Stimulated activated CD4-positive, alpha-beta T cell treated with anti-CD3 and anti-CD28 coated beads, Interleukin-4, amount 100 ng/mL, for 24 hours (primary cell): ENCODE measurements at regions not wholly inside any gene's neighbourhood (a gene's known extent, or its start where the extent isn't known, plus 50 kb on each side); places are given as distances from the start of the nearest gene placed in this dataset.
"Not testable (repeated sequence)": the region's sequence is repeated elsewhere in the genome, so short reads cannot be mapped to it uniquely, and the experiment has no call there.

Experiments used
- DNase-seq: peaks from one replicate; pipeline ENCODE4 v3.0.0-alpha.2; 2020

- DNase-seq, result no peak
These were observed 409.7 kb downstream of the GLUD2 start for GRCh38 chrX:121457096-121457495.

- no peak for DNase-seq
These were observed 432.0 kb downstream of the GLUD2 start for GRCh38 chrX:121479406-121479805.

DNA sequence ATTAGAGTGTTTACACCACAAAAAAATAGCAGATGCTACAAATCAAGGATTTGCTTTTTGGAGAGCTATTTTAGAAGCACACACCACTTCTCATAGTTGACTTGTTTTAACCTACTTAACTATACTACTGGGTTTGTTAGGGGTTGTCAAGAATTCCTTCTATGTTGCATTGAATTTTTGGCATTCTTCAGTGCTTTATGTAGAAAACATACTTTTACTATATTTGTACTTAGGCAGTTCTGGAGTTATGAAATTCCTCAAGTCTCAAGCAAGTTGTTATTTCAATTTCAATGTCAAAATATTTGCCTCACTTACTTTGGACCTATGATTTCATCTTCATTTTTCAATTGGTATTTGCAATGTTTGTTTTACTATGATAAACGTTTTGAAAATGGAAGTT is 449.6 kb downstream of the GLUD2 start:
- DNase-seq, result no peak

GRCh38 chrX:121504153-121504552 is 456.7 kb downstream of the GLUD2 start:
- no peak for DNase-seq

DNA sequence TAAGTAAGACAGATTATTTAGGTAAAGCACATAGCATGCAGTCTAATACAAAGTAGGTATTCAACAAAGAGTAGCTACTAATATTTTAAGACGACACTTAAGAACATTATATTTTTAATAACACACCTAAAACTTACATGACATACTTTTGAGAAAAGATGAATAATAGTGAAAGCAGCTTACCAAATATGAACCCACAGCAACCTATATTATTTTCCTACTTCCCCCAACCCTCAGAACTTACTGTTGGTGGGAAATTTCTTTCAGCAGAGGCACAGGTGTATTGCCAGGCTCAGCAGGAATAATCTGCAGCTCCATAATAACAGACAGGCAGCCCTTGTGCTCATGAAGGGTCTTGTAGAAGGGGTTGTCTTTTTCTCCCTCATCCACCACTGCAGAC is 498.9 kb downstream of the GLUD2 start:
- no peak for DNase-seq

GRCh38 chrX:121558886-121559285 is 511.5 kb downstream of the GLUD2 start:
- no peak for DNase-seq

DNA sequence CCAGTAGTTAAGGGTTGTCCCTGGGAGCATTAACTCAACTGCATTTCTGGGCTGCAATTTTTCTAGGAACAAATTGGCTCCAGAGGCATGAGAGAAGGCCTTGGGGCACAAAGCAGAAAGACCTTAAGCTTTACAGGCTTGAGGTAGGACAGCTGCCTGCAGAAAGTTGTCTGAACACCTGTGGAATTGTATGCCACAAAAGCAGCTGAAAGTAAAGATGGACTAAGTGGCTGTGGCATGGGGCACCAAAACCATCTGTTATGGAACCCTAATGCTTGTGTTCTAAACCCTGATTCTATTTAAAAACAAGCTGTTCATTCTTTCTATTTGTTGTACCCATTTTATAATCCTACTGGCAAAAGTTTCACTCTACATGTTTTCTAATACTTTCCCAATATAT is 515.2 kb downstream of the GLUD2 start:
- DNase-seq, result no peak

DNA sequence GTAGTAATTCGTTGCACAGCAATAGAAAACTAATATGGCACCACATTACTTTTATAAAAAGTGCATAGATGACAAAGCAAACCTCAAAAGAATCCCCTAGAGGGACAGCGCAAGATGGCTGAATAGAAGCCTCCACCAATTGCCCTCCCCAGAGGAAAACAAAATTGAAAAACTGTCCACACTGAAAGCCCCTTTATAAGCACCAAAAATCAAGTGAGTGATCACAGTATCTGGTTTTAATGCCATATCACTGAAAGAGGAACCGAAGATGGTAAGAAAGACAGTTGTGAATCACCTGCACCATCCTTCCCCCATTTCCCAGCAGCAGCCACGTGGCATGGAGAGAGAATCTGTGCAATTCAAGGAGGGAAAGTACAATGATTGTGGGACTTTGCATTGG is 522.2 kb downstream of the GLUD2 start:
- no peak for DNase-seq

DNA sequence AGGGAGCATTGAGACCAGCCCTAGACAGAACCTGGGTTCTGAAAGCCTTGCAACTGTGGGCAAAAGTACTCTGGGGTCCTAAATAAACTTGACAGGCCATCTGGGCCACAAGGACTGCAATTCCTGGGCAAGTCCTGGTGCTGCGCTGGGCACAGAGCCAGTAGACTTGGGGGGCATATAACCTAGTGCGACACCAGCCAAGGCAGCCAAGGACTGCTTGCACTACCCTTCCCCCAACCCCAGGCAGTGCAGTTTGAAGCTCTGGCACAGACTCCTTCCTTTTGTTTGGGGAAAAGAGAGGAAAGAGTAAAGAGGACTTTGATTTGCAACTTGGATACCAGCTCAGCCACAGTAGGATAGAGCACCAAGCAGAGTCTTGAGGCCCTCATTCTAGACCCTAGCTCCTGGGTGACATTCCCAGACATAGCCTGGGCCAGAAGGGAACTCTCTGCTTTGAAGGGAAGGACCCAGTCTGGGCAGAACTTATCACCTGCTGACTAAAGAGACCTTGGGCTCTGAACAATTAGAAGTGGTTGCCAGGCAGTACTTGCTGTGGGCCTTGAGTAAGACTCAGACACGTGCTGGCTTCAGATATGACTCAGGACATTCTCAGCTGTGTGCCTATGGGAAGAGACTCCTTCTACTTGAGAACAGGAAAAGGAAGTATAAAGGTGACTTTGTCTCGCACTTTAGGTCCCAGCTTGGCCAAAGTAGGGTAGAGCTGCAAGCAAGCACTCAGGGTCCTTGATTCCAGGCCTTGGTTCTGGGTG is 522.8 kb downstream of the GLUD2 start:
- no peak for DNase-seq

GRCh38 chrX:121571333-121571732 is 523.9 kb downstream of the GLUD2 start:
- no peak for DNase-seq

DNA sequence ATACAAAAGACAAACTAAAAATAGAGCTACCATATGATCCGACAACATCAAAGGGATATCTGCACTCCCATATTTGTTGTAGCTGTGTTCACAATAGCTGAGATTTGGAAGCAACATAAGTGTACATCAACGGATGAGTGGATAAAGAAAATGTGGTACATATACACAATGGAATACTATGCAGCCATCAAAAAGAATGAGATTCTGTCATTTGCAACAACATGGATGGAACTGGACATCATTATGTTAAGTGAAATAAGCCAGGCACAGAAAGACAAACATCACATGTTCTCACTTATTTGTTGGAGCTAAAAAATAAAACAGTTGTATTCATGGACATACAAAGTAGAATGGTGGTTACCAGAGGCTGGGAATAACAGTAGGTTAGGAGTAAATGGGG is 527.0 kb downstream of the GLUD2 start:
- not testable (repeated sequence) for DNase-seq

GRCh38 chrX:121579016-121579760 is 531.8 kb downstream of the GLUD2 start:
- DNase-seq, result peak; percentile 21

DNA sequence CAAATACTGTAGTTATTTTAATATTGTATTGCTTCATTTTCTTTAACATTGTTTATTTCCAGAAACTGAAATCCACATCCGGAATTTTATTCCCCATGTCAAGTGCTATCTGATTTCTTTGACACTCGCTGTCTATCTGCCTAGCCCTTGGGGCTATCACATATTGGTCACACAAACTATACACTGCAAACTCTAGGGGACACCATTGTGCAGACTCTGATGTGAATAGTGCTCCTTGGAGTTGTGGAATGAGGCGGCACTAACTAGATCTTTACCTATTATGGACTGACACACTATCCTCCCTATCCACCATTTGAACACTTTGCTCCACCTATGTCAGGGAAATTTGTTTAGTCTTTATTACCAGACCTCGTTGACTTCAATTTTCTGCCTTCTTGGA is 534.5 kb downstream of the GLUD2 start:
- DNase-seq, result no peak

GRCh38 chrX:121585626-121586025 is 538.2 kb downstream of the GLUD2 start:
- no peak for DNase-seq

DNA sequence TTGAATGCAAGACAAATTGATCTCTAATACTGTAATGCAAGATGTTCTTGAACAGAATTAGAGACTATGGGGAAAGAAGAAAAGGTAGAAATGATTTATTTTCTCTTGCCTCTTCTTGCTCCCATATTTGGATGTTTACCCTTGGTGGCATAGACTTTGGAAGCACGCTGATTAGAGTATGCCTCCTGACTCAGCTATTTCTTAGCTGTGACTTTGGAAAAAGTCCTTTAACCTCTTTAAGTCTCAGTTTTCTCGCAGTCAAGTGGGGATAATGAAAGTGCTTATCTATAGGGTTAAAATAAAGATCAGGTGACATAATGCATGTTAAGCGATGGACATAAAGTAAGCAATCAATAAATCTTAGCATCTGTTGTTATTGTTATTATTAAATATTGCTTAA is 545.5 kb downstream of the GLUD2 start:
- no peak for DNase-seq

DNA sequence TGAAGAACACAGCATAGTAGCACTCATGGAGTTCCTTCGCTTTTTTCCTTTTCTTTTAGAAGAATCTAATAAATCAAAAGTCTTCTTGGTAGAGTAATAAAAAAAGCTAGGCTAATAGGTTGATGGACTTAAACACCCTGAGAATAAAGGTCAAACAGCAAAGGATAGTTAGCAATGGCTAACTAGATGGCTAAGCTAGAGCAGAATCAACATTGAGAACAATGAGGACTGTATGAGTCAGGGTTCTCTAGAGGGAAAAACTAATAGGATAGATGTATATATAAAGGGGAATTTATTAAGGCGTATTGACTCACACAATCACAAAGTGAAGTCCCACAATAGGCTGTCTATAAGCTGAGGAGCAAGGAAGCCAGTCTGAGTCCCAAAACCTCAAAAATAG is 550.9 kb downstream of the GLUD2 start:
- no peak for DNase-seq

- DNase-seq, result no peak
These were observed 587.7 kb downstream of the GLUD2 start for GRCh38 chrX:121635141-121635540.

GRCh38 chrX:121639781-121640180 is 592.4 kb downstream of the GLUD2 start:
- DNase-seq, result no peak

DNA sequence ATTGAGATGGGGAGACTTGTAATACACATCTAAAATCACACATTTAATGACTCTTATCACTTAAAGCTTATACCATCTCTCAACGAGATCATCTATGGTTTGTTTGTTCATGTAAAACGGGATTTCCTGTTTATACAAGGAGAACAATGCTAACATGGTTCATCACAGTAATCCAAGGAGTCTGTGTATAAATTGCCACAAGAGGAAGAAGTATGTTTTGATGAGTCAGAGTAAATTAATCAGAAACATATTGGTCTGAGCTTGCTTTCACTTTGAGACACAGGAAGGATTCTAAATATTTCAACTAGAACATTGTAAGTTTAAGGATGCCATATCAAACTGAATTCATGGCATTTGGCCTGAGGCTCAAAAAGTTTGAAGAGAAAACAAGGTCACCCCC is 594.1 kb downstream of the GLUD2 start:
- DNase-seq, result no peak

- DNase-seq, result no peak
These were observed 595.0 kb downstream of the GLUD2 start for GRCh38 chrX:121642415-121642814.

GRCh38 chrX:121649417-121649816 is 602.0 kb downstream of the GLUD2 start:
- DNase-seq, result no peak

DNA sequence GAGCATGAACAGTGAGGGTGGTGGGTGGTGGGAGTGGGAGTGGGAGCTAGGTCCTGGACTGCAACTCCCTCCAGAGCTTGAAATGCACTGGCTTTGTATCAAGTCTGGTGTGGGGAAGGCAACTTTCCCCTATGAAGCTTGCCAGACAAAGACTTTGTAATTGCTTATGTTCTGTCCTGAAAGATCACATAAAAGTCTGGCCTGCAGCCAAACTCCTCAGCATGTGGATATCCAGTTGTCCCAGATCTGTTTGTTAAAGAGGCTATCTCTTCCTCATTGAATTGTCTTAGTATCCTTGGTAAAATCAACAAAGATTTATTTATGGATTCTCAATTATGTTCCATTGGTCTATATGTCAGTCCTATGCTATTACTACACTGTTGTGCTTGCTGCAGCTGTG is 607.9 kb downstream of the GLUD2 start:
- no peak for DNase-seq

DNA sequence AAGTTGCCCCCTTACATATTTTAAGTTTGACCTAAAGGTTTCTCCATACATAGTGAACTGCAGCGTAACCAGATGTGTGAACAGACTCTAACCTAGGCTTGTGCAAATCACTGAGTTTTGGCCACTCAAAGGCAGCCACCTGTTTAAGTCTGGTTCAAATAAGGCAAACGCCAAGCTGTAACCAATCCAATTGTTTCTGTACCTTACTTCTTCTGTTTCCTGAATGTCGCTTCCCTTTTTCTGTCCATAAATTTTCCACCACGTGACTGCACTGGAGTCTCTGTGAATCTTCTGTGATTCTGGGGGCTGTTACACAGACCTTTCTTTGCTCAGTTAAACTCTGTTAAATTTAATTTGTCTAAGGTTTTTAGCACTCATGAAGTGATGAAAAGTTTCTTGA is 618.8 kb downstream of the GLUD2 start:
- no peak for DNase-seq

DNA sequence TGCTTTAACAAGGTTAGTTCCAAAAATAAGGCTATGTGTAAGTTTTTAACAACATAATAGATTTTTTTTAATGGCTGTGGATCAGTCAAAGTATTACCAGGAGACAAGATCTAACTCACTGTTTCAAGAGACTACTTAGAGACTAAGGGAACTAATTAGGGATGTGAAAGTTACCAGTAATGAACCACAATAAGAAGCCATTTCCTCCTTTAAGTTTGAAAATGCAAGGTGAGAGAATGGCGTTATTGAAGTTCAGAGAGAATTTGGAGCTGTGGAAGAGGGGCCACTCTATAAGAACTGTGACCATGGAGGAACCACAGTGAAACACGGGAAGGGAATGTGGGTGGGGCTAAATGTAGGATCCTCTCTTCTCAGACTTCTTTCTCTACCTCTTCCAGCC is 624.2 kb downstream of the GLUD2 start:
- DNase-seq, result no peak

- not testable (repeated sequence) for DNase-seq
These were observed 661.8 kb downstream of the GLUD2 start for GRCh38 chrX:121709236-121709635.
